Uterus (tissue), 2 donors: ENCODE measurements at regions not wholly inside any gene's neighbourhood (a gene's known extent, or its start where the extent isn't known, plus 50 kb on each side); places are given as distances from the start of the nearest gene placed in this dataset.

Source experiments
- POLR2A ChIP-seq, 2 donors: fragments of 450-650 bp; IDR thresholded peaks; one replicate each; pipeline ENCODE4 v1.6.1; 2016; ENCODE audit warnings: antibody characterized with exemption in 2 of 2, mild to moderate bottlenecking in 1 of 2, moderate library complexity in 1 of 2
- TF ChIP-seq, protein P1 (sequence below), 4 experiments: fragments of 200-600 bp in 2 of 4; fragments of 450-650 bp in 2 of 4; sonication (generic) in 2 of 4; IDR thresholded peaks; one replicate each; pipeline ENCODE4 v1.5.1; 2016 to 2019; ENCODE audit warnings: antibody characterized with exemption in 4 of 4, mild to moderate bottlenecking in 2 of 4, moderate library complexity in 1 of 4

DNA sequence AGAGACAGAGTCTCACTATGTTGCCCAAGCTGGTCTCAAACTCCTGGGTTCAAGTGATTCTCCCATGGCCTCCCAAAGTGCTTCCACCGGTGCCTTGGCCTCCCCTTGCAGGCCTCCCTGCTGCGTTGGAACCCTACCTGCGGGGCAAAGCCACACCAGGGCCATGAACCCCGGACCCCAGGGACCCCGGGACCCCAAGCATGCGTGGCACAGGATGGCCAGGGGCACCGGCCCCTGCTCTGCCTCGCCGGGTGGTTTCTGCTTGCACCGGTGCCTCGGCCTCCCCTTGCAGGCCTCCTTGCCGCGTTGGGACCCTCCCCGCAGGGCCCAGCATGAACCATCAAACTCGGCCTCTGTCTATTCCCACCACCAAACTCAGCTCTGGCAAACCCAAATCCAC is 301.0 kb upstream of the NPVF start:
- no peak for TF ChIP-seq POLR2A (IDR thresholded peaks at IDR 0.05)
- TF ChIP-seq, protein P1, sequence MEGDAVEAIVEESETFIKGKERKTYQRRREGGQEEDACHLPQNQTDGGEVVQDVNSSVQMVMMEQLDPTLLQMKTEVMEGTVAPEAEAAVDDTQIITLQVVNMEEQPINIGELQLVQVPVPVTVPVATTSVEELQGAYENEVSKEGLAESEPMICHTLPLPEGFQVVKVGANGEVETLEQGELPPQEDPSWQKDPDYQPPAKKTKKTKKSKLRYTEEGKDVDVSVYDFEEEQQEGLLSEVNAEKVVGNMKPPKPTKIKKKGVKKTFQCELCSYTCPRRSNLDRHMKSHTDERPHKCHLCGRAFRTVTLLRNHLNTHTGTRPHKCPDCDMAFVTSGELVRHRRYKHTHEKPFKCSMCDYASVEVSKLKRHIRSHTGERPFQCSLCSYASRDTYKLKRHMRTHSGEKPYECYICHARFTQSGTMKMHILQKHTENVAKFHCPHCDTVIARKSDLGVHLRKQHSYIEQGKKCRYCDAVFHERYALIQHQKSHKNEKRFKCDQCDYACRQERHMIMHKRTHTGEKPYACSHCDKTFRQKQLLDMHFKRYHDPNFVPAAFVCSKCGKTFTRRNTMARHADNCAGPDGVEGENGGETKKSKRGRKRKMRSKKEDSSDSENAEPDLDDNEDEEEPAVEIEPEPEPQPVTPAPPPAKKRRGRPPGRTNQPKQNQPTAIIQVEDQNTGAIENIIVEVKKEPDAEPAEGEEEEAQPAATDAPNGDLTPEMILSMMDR (IDR thresholded peaks at IDR 0.05), result no peak
